Astrocyte of the spinal cord (primary cell): ENCODE measurements at regions not wholly inside any gene's neighbourhood (a gene's known extent, or its start where the extent isn't known, plus 50 kb on each side); places are given as distances from the start of the nearest gene placed in this dataset.

ENCODE experiments used
- DNase-seq: peaks from one replicate; pipeline ENCODE4 v3.0.0; 2011; ENCODE audit warnings: low read depth, low spot score
- H3K4me3 ChIP-seq: 2 replicates; pipeline ENCODE4 v1.5.1; 2011; ENCODE audit warnings: low read depth, mild to moderate bottlenecking, low read length, moderate library complexity
- in situ Hi-C: cut with HindIII; loops from 2 replicates; pipeline ENCODE4 v1.10.0; 2017; ENCODE audit warnings: low sequenced_read_pairs
- TF ChIP-seq, protein P1 (sequence below): IDR thresholded peaks from 2 replicates; pipeline ENCODE4 v1.5.1; 2012; ENCODE audit warnings: low read depth, mild to moderate bottlenecking, low read length, inconsistent platforms

DNA sequence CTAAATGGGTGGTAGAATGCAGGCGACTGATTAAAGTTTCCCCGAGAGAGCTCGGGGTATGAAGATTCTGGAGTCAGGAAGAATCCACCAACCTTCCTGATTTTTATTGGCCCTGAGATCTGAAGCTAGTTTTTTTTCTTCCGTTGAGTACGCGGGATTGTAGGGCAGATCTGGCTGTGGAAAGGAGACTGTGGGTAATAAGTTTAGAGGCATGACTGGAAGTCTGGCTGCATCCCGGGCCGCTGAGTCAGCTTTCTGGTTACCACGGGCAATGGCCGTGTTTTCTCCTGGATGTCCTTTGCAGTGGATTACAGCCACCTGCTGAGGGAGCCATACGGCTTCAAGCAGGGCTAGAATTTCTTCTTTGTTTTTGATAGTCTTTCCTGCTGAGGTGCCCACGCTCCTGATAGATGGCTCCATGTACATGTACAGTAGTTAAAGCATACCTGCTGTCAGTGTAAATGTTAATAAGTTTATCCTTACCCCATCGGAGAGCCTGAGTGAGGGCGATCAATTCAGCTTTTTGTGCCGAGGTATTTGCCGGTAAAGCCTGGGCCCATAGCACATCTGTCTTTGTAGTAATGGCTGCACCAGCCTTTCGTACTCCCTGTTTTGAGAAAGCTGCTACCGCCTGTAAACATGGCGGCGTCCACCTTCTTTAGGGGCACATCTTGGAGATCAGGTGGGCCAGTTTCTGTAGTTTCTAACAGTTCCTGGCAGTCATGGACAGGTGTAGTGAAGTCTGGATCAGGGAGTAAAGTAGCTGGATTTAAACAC lies 154.0 kb downstream of the TRIM27 start:
- DNase-seq, result peak; percentile 55
- no peak overlapping the region for H3K4me3 ChIP-seq
- TF ChIP-seq, protein P1, sequence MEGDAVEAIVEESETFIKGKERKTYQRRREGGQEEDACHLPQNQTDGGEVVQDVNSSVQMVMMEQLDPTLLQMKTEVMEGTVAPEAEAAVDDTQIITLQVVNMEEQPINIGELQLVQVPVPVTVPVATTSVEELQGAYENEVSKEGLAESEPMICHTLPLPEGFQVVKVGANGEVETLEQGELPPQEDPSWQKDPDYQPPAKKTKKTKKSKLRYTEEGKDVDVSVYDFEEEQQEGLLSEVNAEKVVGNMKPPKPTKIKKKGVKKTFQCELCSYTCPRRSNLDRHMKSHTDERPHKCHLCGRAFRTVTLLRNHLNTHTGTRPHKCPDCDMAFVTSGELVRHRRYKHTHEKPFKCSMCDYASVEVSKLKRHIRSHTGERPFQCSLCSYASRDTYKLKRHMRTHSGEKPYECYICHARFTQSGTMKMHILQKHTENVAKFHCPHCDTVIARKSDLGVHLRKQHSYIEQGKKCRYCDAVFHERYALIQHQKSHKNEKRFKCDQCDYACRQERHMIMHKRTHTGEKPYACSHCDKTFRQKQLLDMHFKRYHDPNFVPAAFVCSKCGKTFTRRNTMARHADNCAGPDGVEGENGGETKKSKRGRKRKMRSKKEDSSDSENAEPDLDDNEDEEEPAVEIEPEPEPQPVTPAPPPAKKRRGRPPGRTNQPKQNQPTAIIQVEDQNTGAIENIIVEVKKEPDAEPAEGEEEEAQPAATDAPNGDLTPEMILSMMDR, result peak; percentile 16
- in situ Hi-C loops, result no loop called here

DNA sequence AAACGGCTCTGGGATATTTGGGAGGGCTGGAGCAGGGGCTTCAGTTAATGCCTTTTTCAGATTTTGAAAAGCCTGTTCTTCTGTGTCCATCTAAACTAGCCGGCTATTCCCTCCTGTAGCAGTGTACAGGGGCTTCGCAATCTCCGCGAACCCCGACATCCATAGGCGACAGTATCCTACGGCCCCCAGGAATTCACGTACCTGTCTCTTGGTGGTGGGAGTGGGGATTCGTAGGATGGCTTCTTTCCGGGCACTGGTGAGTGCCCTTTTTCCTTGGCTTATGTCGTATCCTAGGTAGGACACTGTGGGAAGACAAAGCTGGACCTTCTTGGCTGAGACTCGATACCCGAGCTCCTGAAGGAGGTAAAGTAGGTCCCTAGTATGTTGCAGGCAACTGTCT lies 153.1 kb downstream of the TRIM27 start:
- in situ Hi-C loops, result no loop called here
- no peak overlapping the region for H3K4me3 ChIP-seq
- no peak for DNase-seq
- TF ChIP-seq, protein P1, result no peak

DNA sequence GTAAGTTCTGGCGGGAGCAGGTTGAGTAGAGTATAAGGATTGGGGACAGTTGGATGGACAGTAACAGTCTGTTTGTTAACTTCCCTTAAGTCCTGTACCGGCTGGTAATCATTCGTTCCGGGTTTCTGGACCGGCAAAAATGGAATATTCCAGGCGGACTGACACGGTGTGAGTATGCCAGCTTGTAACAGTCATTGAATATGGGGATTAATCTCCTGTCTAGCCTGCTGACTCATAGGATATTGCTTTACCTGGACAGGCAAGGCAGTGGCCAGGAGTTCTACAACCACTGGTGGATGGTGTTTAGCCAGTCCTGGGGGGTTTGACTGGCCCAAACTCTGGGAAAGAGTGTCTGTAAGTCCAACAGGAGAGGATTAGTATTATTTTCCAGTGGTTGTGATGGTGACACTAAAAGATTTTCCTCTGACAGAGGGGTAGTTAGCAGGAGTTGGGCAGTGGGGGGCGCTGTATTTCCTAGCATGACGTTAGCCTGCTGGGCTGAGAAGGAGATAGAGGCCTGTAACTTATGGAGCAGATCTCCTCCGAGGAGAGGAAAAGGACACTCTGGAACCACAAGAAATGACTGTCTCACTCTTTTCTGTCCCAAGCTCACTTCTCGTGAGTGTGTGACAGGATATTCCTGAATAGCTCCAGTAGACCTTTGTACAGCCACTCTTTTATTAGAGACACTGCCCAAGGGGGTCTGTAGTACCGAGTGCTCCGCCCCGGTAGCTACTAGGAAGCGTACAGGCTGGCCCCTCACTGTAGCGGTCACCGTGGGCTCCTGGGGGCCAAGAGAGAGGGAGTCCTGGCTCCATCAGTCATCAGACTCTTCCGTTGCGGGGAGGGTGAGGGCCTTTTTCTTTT lies 152.2 kb downstream of the TRIM27 start:
- in situ Hi-C loops, result no loop called here
- no peak for DNase-seq
- TF ChIP-seq, protein P1, result no peak
- H3K4me3 ChIP-seq, result no peak overlapping the region

DNA sequence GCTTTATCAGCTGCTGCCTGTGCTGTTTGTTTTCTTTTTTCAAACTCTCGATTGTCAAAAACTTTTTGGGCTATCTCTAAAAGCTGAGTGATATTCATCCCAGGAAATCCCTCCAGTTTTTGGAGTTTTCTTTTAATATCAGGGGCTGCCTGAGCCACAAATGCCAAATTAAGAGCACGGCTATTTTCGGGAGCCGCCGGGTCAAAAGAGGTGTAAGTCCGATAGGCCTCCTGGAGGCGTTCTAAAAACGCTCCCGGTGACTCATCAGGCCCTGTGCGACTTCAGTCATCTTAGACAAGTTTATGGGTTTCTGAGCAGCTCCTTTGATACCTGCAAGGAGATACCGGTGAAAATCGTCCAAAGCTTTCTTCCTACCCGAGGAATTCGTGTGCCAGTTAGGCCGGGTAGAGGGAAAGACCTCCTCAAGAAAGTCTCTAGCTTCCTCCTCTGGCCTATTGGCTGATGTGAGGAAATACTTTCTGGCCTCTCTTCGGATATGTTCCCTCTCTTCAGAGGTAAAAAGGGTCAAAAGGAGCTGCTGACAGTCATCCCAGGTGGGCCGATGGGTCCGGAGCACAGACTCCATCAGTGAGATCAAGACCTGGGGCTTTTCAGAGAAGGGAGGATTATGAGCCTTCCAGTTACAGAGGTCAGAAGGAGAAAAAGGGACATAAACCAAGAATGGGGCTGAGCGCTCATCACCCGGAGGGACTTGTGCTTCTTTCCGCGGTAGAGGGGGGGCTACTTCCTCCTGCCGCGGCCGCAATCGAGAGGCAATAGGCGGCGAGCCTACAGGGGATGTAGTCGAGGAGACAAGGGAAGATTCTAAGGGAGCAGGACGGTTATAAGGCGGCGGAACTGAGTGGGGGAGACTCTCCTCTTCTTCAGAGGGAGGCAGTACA lies 151.1 kb downstream of the TRIM27 start:
- in situ Hi-C loops, result no loop called here
- TF ChIP-seq, protein P1, result no peak

DNA sequence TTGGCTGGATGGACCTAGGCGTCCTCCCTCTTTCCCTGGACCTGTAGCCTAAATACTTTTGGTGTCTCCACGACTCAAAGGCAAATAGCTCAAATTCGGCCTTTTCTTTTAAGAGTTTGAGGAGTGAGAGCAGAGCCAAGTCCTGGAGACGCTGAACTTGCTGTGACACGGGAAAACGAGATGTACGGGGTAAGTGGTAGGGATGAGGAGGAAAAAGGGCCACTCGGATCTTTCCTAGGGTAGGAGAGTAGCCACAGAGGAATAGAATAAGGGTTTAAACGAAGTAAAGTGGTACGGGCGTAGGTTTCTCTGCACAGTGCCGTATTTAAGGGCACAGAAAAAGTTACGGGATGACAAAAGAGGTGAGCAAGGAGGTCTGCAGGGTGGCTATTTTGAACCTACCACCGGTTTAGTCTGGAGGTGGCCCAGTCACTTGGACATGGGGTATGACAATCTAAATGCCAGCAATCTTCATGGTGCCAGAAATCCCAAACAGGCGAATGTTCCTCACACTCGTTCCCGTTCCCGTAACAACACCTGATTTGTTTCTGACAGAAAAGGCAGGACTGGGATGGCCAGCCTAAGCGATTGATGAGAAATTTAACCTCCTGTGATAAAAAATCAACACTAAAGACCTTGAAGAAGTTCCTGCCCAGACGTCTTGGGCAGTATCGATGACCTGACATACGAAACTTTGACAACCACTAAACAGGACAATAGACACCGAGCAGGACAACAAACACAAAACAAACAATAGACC lies 149.3 kb downstream of the TRIM27 start:
- TF ChIP-seq, protein P1, result no peak
- no peak overlapping the region for H3K4me3 ChIP-seq
- in situ Hi-C loops, result no loop called here
- DNase-seq, result no peak

More for the DNA sequence above, 151.1 kb downstream of the TRIM27 start:
- no peak overlapping the region for H3K4me3 ChIP-seq
- no peak for DNase-seq
